GM23338 (cell line): ENCODE measurements at regions not wholly inside any gene's neighbourhood (a gene's known extent, or its start where the extent isn't known, plus 50 kb on each side); places are given as distances from the start of the nearest gene placed in this dataset.
A peak's percentile ranks its signal among the peaks of the same experiment; 100 is the strongest.

Experiments
- ATAC-seq: fragments of 200-7000 bp; cut with Tn5 transposase; 3 replicates; pipeline ENCODE4 v1.9.1; 2020
- DNase-seq: peaks from one replicate; pipeline ENCODE4 v3.0.0-alpha.2; 2015; ENCODE audit warnings: low spot score
- H2AFZ ChIP-seq: fragments of 200-600 bp; sonication (generic); 2 replicates; pipeline ENCODE4 v1.8.0; 2016; ENCODE audit warnings: antibody characterized with exemption, mild to moderate bottlenecking, moderate library complexity
- H3F3A ChIP-seq: fragments of 200-600 bp; sonication (generic); replicated peaks from 2 replicates; pipeline ENCODE4 v1.8.0; 2017; ENCODE audit warnings: antibody characterized with exemption, mixed run types, low read depth
- H3K27ac ChIP-seq: fragments of 200-600 bp; sonication (generic); 2 replicates; pipeline ENCODE4 v1.6.1; 2016; ENCODE audit warnings: low read depth
- H3K27me3 ChIP-seq: fragments of 200-600 bp; sonication (generic); 2 replicates; pipeline ENCODE4 v1.8.0; 2016; ENCODE audit warnings: mild to moderate bottlenecking, mixed run types, moderate library complexity; ENCODE audit not compliant: insufficient read depth
- H3K36me3 ChIP-seq: fragments of 200-600 bp; sonication (generic); 2 replicates; pipeline ENCODE4 v1.8.0; 2016; ENCODE audit warnings: mild to moderate bottlenecking; ENCODE audit not compliant: insufficient read depth
- H3K4me1 ChIP-seq: fragments of 200-600 bp; sonication (generic); 2 replicates; pipeline ENCODE4 v1.8.0; 2016; ENCODE audit warnings: mild to moderate bottlenecking, moderate library complexity; ENCODE audit not compliant: insufficient read depth
- H3K4me2 ChIP-seq: fragments of 200-600 bp; sonication (generic); 2 replicates; pipeline ENCODE4 v1.7.1; 2017; ENCODE audit warnings: mixed run types
- H3K4me3 ChIP-seq: fragments of 200-600 bp; sonication (generic); 2 replicates; pipeline ENCODE4 v1.6.1; 2016; ENCODE audit warnings: mixed run types
- H3K79me2 ChIP-seq: fragments of 200-600 bp; sonication (generic); replicated peaks from 2 replicates; pipeline ENCODE4 v1.8.0; 2017; ENCODE audit warnings: mild to moderate bottlenecking; ENCODE audit not compliant: insufficient read depth
- H3K9me2 ChIP-seq: fragments of 200-600 bp; sonication (generic); 2 replicates; pipeline ENCODE4 v1.8.0; 2017; ENCODE audit not compliant: insufficient read depth
- H4K20me1 ChIP-seq: fragments of 200-600 bp; sonication (generic); replicated peaks from 2 replicates; pipeline ENCODE4 v1.8.0; 2017; ENCODE audit warnings: mild to moderate bottlenecking; ENCODE audit not compliant: insufficient read depth
- H3K27ac Mint-ChIP-seq: 2 replicates; pipeline ENCODE4 v1.8.0; 2020; ENCODE audit warnings: inconsistent platforms, mild to moderate bottlenecking, moderate library complexity, mixed read lengths
- H3K27me3 Mint-ChIP-seq: 3 replicates; pipeline ENCODE4 v1.8.0; 2022; ENCODE audit warnings: low read depth, mild to moderate bottlenecking, moderate library complexity, mixed read lengths, inconsistent platforms; ENCODE audit not compliant: insufficient read depth, poor library complexity
- H3K36me3 Mint-ChIP-seq: 3 replicates; pipeline ENCODE4 v1.8.0; 2021; ENCODE audit warnings: low read depth, mild to moderate bottlenecking, inconsistent platforms, moderate library complexity, mixed read lengths
- H3K4me1 Mint-ChIP-seq: 3 replicates; pipeline ENCODE4 v1.8.0; 2020; ENCODE audit warnings: mild to moderate bottlenecking, inconsistent platforms, mixed read lengths
- H3K4me3 Mint-ChIP-seq: 3 replicates; pipeline ENCODE4 v1.8.0; 2021; ENCODE audit warnings: moderate library complexity, mild to moderate bottlenecking, inconsistent platforms, mixed read lengths
- H3K9me3 Mint-ChIP-seq: 3 replicates; pipeline ENCODE4 v1.8.0; 2020; ENCODE audit warnings: moderate library complexity, mild to moderate bottlenecking, inconsistent platforms, mixed read lengths
- CREB1 ChIP-seq: fragments of 250-450 bp; sonication (Bioruptor Pico); IDR thresholded peaks from 2 replicates; pipeline ENCODE4 v1.5.0; 2020; ENCODE audit warnings: low read depth, mild to moderate bottlenecking, moderate library complexity
- CTCF ChIP-seq, 2 experiments: fragments of 200-600 bp in 1 of 2; sonication (generic) in 1 of 2; conservative IDR thresholded peaks; 2 replicates each; pipeline versions ENCODE4 v1.5.1 to v1.6.1; 2016 to 2017; ENCODE audit warnings: antibody characterized with exemption in 2 of 2, low read depth in 2 of 2, mild to moderate bottlenecking in 2 of 2, moderate library complexity in 1 of 2
- ETS1 ChIP-seq: IDR thresholded peaks from 2 replicates; pipeline ENCODE4 v1.6.1; 2016; ENCODE audit warnings: antibody characterized with exemption
- EZH2 ChIP-seq: fragments of 200-600 bp; sonication (generic); IDR thresholded peaks from one replicate; pipeline ENCODE4 v1.8.0; 2017; ENCODE audit warnings: antibody characterized with exemption, mild to moderate bottlenecking, low read depth; ENCODE audit not compliant: unreplicated experiment
- EZH2phosphoT487 ChIP-seq: fragments of 200-600 bp; sonication (generic); IDR thresholded peaks from one replicate; pipeline ENCODE4 v1.8.1; 2018; ENCODE audit warnings: antibody characterized with exemption; ENCODE audit not compliant: unreplicated experiment
- JUNB ChIP-seq: IDR thresholded peaks from one replicate; pipeline ENCODE4 v1.6.1; 2016; ENCODE audit warnings: antibody characterized with exemption; ENCODE audit not compliant: unreplicated experiment
- NANOG ChIP-seq: IDR thresholded peaks from 2 replicates; pipeline ENCODE4 v1.6.1; 2016; ENCODE audit warnings: antibody characterized with exemption, borderline replicate concordance
- POLR2AphosphoS5 ChIP-seq: IDR thresholded peaks from 2 replicates; pipeline ENCODE4 v1.6.1; 2016; ENCODE audit warnings: antibody characterized with exemption, low read depth
- STAT1 ChIP-seq: IDR thresholded peaks from one replicate; pipeline ENCODE4 v1.6.1; 2016; ENCODE audit warnings: antibody characterized with exemption; ENCODE audit not compliant: unreplicated experiment
- ZNF114 ChIP-seq: fragments of 250-450 bp; sonication (Bioruptor Pico); IDR thresholded peaks from 2 replicates; pipeline ENCODE4 v1.5.0; 2020; ENCODE audit warnings: mild to moderate bottlenecking, moderate library complexity
- ZNF331 ChIP-seq: fragments of 250-450 bp; sonication (Bioruptor Pico); IDR thresholded peaks from 2 replicates; pipeline ENCODE4 v1.5.0; 2020; ENCODE audit warnings: low read depth, mild to moderate bottlenecking, moderate library complexity
- ZNF462 ChIP-seq: fragments of 250-450 bp; sonication (Bioruptor Pico); IDR thresholded peaks from 2 replicates; pipeline ENCODE4 v1.5.0; 2020; ENCODE audit warnings: mild to moderate bottlenecking, moderate library complexity
- TF ChIP-seq, protein P1 (sequence below): IDR thresholded peaks from one replicate; pipeline ENCODE4 v1.6.1; 2018; ENCODE audit warnings: antibody characterized with exemption; ENCODE audit not compliant: unreplicated experiment

DNA sequence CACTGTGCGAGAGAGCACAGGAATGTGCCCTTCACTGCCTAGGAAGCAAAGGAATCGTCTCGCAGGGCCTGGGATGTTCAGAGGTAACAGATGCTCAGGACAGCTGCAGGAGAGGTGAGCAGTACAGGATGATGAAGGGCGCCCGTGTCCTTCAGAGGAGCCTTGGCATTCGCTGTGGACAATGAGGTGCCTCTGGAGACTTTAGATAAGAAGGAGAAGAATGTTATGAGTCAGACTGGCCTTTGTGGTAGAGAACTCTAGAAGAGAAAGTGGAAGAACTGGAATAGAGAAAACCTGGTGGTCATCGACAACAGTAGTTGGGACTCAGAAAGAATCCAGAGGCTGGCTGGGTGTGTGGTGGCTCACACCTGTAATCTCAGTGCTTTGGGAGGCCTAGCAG, 64.4 kb upstream of the LEP start:
- Mint-ChIP-seq H3K9me3 (no peaks in the 10 kb centered on the region), H3K27ac (no peak overlapping the region), H3K27me3 (peaks cover 6% of the 10 kb centered on the region), H3K36me3 (no peaks in the 10 kb centered on the region), H3K4me1 (peaks cover 13% of the 10 kb centered on the region), H3K4me3 (no peak overlapping the region)
- no peak overlapping the region for H2AFZ ChIP-seq
- no peaks in the 10 kb centered on the region for H3K4me1 ChIP-seq
- H3K27me3 ChIP-seq: peaks cover 6% of the 10 kb centered on the region; the same call in 1 of the 2 replicates
- H3K27ac ChIP-seq: no peak overlapping the region
- no peak for DNase-seq
- no peaks in the 10 kb centered on the region for H3F3A ChIP-seq
- H3K4me3 ChIP-seq: no peak overlapping the region
- H3K4me2 ChIP-seq: no peak overlapping the region
- ATAC-seq: peak; percentile 23; the same call in 1 of the 3 replicates
- H3K9me2 ChIP-seq: no peaks in the 10 kb centered on the region
- no peaks in the 10 kb centered on the region for H3K79me2 ChIP-seq
- TF ChIP-seq ZNF331 (CRISPR knock-in tag) (no peak), JUNB (no peak), STAT1 (no peak), CTCF (conservative IDR thresholded peaks at IDR 0.05; ENCODE audit: low read depth in 2 of 2) (no peak), NANOG (no peak), POLR2AphosphoS5 (no peak), EZH2phosphoT487 (no peak), ZNF114 (no peak), ETS1 (no peak), EZH2 (no peak), CREB1 (CRISPR knock-in tag) (no peak), ZNF462 (CRISPR knock-in tag) (no peak)
- TF ChIP-seq, protein P1, sequence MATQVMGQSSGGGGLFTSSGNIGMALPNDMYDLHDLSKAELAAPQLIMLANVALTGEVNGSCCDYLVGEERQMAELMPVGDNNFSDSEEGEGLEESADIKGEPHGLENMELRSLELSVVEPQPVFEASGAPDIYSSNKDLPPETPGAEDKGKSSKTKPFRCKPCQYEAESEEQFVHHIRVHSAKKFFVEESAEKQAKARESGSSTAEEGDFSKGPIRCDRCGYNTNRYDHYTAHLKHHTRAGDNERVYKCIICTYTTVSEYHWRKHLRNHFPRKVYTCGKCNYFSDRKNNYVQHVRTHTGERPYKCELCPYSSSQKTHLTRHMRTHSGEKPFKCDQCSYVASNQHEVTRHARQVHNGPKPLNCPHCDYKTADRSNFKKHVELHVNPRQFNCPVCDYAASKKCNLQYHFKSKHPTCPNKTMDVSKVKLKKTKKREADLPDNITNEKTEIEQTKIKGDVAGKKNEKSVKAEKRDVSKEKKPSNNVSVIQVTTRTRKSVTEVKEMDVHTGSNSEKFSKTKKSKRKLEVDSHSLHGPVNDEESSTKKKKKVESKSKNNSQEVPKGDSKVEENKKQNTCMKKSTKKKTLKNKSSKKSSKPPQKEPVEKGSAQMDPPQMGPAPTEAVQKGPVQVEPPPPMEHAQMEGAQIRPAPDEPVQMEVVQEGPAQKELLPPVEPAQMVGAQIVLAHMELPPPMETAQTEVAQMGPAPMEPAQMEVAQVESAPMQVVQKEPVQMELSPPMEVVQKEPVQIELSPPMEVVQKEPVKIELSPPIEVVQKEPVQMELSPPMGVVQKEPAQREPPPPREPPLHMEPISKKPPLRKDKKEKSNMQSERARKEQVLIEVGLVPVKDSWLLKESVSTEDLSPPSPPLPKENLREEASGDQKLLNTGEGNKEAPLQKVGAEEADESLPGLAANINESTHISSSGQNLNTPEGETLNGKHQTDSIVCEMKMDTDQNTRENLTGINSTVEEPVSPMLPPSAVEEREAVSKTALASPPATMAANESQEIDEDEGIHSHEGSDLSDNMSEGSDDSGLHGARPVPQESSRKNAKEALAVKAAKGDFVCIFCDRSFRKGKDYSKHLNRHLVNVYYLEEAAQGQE: no peak
- no peaks in the 10 kb centered on the region for H3K36me3 ChIP-seq
- H4K20me1 ChIP-seq: no peaks in the 10 kb centered on the region
